H1 (cell line): ENCODE measurements at regions not wholly inside any gene's neighbourhood (a gene's known extent, or its start where the extent isn't known, plus 50 kb on each side); places are given as distances from the start of the nearest gene placed in this dataset.

Experiments
- CTCF ChIA-PET: fragments of 300-600 bp; sonication (Branson Sonifier 250); formaldehyde crosslinking; loops from one replicate; lab custom pipeline; 2021; ENCODE audit not compliant: partially characterized antibody; lab: Charles Lee
- POLR2A ChIA-PET: fragments of 300-600 bp; sonication (Branson Sonifier 250); formaldehyde crosslinking; loops from one replicate; lab custom pipeline; 2021; ENCODE audit warnings: inconsistent platforms; ENCODE audit not compliant: partially characterized antibody; lab: Charles Lee
- DNase-seq, 2 experiments: peaks; one replicate each; pipeline versions ENCODE4 v3.0.0 to v3.0.0-alpha.2; 2010 to 2022; ENCODE audit warnings: low spot score in 2 of 2, low read depth in 1 of 2, mixed read lengths in 1 of 2
- FAIRE-seq: peaks from 2 replicates; lab custom pipeline; 2011; peaks lifted over from hg19 to GRCh38; lab: Jason Lieb, UNC
- H2AFZ ChIP-seq: 2 replicates; pipeline ENCODE4 v1.8.1; 2012; ENCODE audit warnings: low read length, inconsistent platforms
- H2AK5ac ChIP-seq: 2 replicates; pipeline ENCODE4 v1.6.1; 2013; ENCODE audit warnings: low read depth, low read length
- H2BK120ac ChIP-seq: replicated peaks from 2 replicates; pipeline ENCODE3; 2013; ENCODE audit warnings: low read depth, low read length, inconsistent platforms
- H2BK12ac ChIP-seq: 2 replicates; pipeline ENCODE4 v1.6.1; 2013; ENCODE audit warnings: low read depth, low read length
- H2BK15ac ChIP-seq: 2 replicates; pipeline ENCODE4 v1.6.1; 2013; ENCODE audit warnings: low read length
- H2BK20ac ChIP-seq: 2 replicates; pipeline ENCODE4 v1.6.1; 2013; ENCODE audit warnings: low read length
- H2BK5ac ChIP-seq: 2 replicates; pipeline ENCODE4 v1.6.1; 2013; ENCODE audit warnings: low read depth, low read length
- H3K14ac ChIP-seq: 2 replicates; pipeline ENCODE4 v1.6.1; 2013; ENCODE audit warnings: inconsistent platforms; ENCODE audit not compliant: insufficient read length
- H3K18ac ChIP-seq: 2 replicates; pipeline ENCODE4 v1.6.1; 2013; ENCODE audit warnings: low read length; ENCODE audit errors: extremely low read depth
- H3K23ac ChIP-seq: 2 replicates; pipeline ENCODE4 v1.6.1; 2013; ENCODE audit warnings: inconsistent platforms; ENCODE audit not compliant: insufficient read length
- H3K23me2 ChIP-seq: 2 replicates; pipeline ENCODE4 v1.6.1; 2013; ENCODE audit warnings: low read depth, low read length
- H3K27ac ChIP-seq: 2 replicates; pipeline ENCODE4 v1.6.1; 2011; ENCODE audit warnings: low read depth, low read length, inconsistent platforms
- H3K27me3 ChIP-seq, 4 experiments: replicated peaks in 1 of 4; 1 replicate in 1 of 4; 2 replicates in 3 of 4; pipeline versions ENCODE4 v1.6.1 to v1.8.1; 2011 to 2013; ENCODE audit warnings: low read length in 3 of 4, mild to moderate bottlenecking in 3 of 4, inconsistent platforms in 2 of 4, mixed read lengths in 2 of 4, moderate library complexity in 1 of 4; ENCODE audit not compliant: control insufficient read depth in 3 of 4, insufficient read depth in 3 of 4; ENCODE audit errors: extremely low read depth in 1 of 4
- H3K36me3 ChIP-seq, 4 experiments: 2 replicates each; pipeline versions ENCODE4 v1.6.1 to v1.8.1; 2011 to 2013; ENCODE audit warnings: mild to moderate bottlenecking in 4 of 4, low read length in 3 of 4, moderate library complexity in 2 of 4, control low read depth in 1 of 4, inconsistent platforms in 1 of 4; ENCODE audit not compliant: insufficient read depth in 4 of 4, control insufficient read depth in 2 of 4
- H3K4ac ChIP-seq: replicated peaks from 2 replicates; pipeline ENCODE3; 2013; ENCODE audit warnings: low read length, low read depth, mixed read lengths, inconsistent platforms; ENCODE audit not compliant: insufficient read length
- H3K4me1 ChIP-seq, 4 experiments: replicated peaks in 1 of 4; 1 replicate in 1 of 4; 2 replicates in 3 of 4; pipeline versions ENCODE4 v1.6.1 to v1.8.1; 2011 to 2013; ENCODE audit warnings: low read length in 3 of 4, inconsistent platforms in 2 of 4, mixed read lengths in 1 of 4; ENCODE audit not compliant: insufficient read depth in 4 of 4, control insufficient read depth in 3 of 4
- H3K4me2 ChIP-seq, 2 experiments: 2 replicates each; pipeline versions ENCODE4 v1.6.1 to v1.8.1; 2011 to 2013; ENCODE audit warnings: low read depth in 2 of 2, low read length in 2 of 2, control low read depth in 1 of 2, inconsistent platforms in 1 of 2, mild to moderate bottlenecking in 1 of 2; ENCODE audit not compliant: insufficient read depth in 1 of 2
- H3K4me3 ChIP-seq, 4 experiments: fragments of 200-600, 300-600 bp in 1 of 4; sonication (generic), shearing (Covaris generic), sonication (Bioruptor Twin) in 1 of 4; 2 replicates each; pipeline versions ENCODE4 v1.5.1 to v1.8.1; 2011 to 2016; ENCODE audit warnings: low read length in 4 of 4, low read depth in 3 of 4, control low read depth in 2 of 4, inconsistent platforms in 2 of 4, mild to moderate bottlenecking in 2 of 4, mixed read lengths in 1 of 4, moderate library complexity in 1 of 4; ENCODE audit not compliant: insufficient read depth in 2 of 4; ENCODE audit errors: extremely low read depth in 1 of 4
- H3K56ac ChIP-seq: replicated peaks from 2 replicates; pipeline ENCODE3; 2013; ENCODE audit warnings: low read depth, mild to moderate bottlenecking, mixed read lengths, low read length, inconsistent platforms; ENCODE audit not compliant: insufficient read length
- H3K79me1 ChIP-seq: 2 replicates; pipeline ENCODE4 v1.6.1; 2013; ENCODE audit warnings: low read depth, low read length, control low read depth
- H3K79me2 ChIP-seq, 2 experiments: 2 replicates each; pipeline versions ENCODE4 v1.6.1 to v1.8.1; 2012 to 2013; ENCODE audit warnings: low read length in 2 of 2, mild to moderate bottlenecking in 2 of 2, inconsistent platforms in 1 of 2; ENCODE audit not compliant: insufficient read depth in 2 of 2, control insufficient read depth in 1 of 2
- H3K9ac ChIP-seq, 4 experiments: replicated peaks in 1 of 4; 1 replicate in 1 of 4; 2 replicates in 3 of 4; pipeline versions ENCODE4 v1.6.1 to v1.8.1; 2011 to 2013; ENCODE audit warnings: low read depth in 3 of 4, low read length in 3 of 4, control low read depth in 2 of 4, mild to moderate bottlenecking in 2 of 4, moderate library complexity in 2 of 4, inconsistent platforms in 1 of 4; ENCODE audit errors: extremely low read depth in 1 of 4
- H3K9me3 ChIP-seq, 2 experiments: 2 replicates each; pipeline versions ENCODE4 v1.6.1 to v1.8.1; 2012 to 2013; ENCODE audit warnings: mild to moderate bottlenecking in 2 of 2, moderate library complexity in 2 of 2, control low read depth in 1 of 2, inconsistent platforms in 1 of 2, low read depth in 1 of 2, low read length in 1 of 2, mixed read lengths in 1 of 2; ENCODE audit not compliant: insufficient read depth in 2 of 2
- H4K20me1 ChIP-seq, 2 experiments: replicated peaks in 1 of 2; 2 replicates each; pipeline versions ENCODE3 to v1.8.1; 2011 to 2013; ENCODE audit warnings: inconsistent platforms in 2 of 2, low read length in 2 of 2, mild to moderate bottlenecking in 1 of 2; ENCODE audit not compliant: insufficient read depth in 2 of 2, control insufficient read depth in 1 of 2
- H4K5ac ChIP-seq: 2 replicates; pipeline ENCODE4 v1.6.1; 2013; ENCODE audit warnings: low read length, low read depth, mixed read lengths, inconsistent platforms; ENCODE audit not compliant: insufficient read length
- H4K8ac ChIP-seq: 2 replicates; pipeline ENCODE4 v1.8.0; 2013; ENCODE audit warnings: mild to moderate bottlenecking, moderate library complexity, low read length, inconsistent platforms; ENCODE audit not compliant: insufficient read depth; ENCODE audit errors: extremely low read depth
- H4K91ac ChIP-seq: replicated peaks from 2 replicates; pipeline ENCODE3; 2013; ENCODE audit warnings: low read length, mixed read lengths, inconsistent platforms; ENCODE audit not compliant: insufficient read length
- E2F6 ChIP-seq: IDR thresholded peaks from 2 replicates; pipeline ENCODE4 v1.6.1; 2012; ENCODE audit warnings: inconsistent platforms
- KDM5A ChIP-seq: fragments of 200-600 bp; IDR thresholded peaks from 2 replicates; pipeline ENCODE4 v1.7.1; 2012; ENCODE audit warnings: mild to moderate bottlenecking, low read length, inconsistent platforms, mixed read lengths
- POLR2AphosphoS5 ChIP-seq: IDR thresholded peaks from 2 replicates; pipeline ENCODE4 v1.6.1; 2011; ENCODE audit warnings: low read depth, low read length
- RXRA ChIP-seq: IDR thresholded peaks from 2 replicates; pipeline ENCODE4 v1.6.1; 2011; ENCODE audit warnings: low read depth, mild to moderate bottlenecking, low read length, moderate library complexity; ENCODE audit not compliant: insufficient read depth
- SP1 ChIP-seq: IDR thresholded peaks from 2 replicates; pipeline ENCODE4 v1.6.1; 2011; ENCODE audit warnings: low read depth, low read length
- WGBS, 2 experiments: shearing (Covaris generic) in 1 of 2; methylation state at CpG; one replicate each; pipeline versions ENCODE4 v1.1.6 to v1.1.7; 2013 to 2015; ENCODE audit warnings: low lambda C conversion rate in 2 of 2, mixed read lengths in 2 of 2, inconsistent platforms in 1 of 2, low coverage in 1 of 2, missing lambda C conversion rate in 1 of 2; ENCODE audit not compliant: insufficient replicate concordance in 2 of 2, insufficient coverage in 1 of 2, insufficient read length in 1 of 2; ENCODE audit errors: extremely low coverage in 1 of 2, missing lambda C conversion rate in 1 of 2; 5-methylcytosine and 5-hydroxymethylcytosine counted together

GRCh38 chr4:182102576-182102975 lies 140.6 kb upstream of the TENM3 start:
- no peaks in the 10 kb centered on the region for H3K79me2 ChIP-seq
- H2AK5ac ChIP-seq, result no peak overlapping the region
- ChIA-PET POLR2A (no interaction called here), CTCF (interaction anchor here (1.6 to 3.0 kb wide), 2 partner anchors 9 to 13 kb away, joined by 4 to 12 read pairs; no protein-coding TSS in a partner anchor)
- H2BK5ac ChIP-seq, result no peak overlapping the region
- no peaks in the 10 kb centered on the region for H3K9me3 ChIP-seq
- H2BK120ac ChIP-seq, result no peak overlapping the region
- WGBS, 2 experiments, result 87% methylated on average over 3 of the region's 3 CpGs; no CpG with 5 or more reads in 1 of the 2 experiments
- H3K9ac ChIP-seq, result no peak overlapping the region
- H3K27me3 ChIP-seq, result no peaks in the 10 kb centered on the region
- H3K23ac ChIP-seq, result no peak overlapping the region
- no peak for TF ChIP-seq POLR2AphosphoS5
- TF ChIP-seq KDM5A, result no peak
- TF ChIP-seq SP1, result no peak
- no peak for TF ChIP-seq E2F6
- TF ChIP-seq RXRA, result no peak
- no peaks in the 10 kb centered on the region for H3K79me1 ChIP-seq
- no peak overlapping the region for H2BK12ac ChIP-seq
- no peak overlapping the region for H4K5ac ChIP-seq
- peaks cover 0 to 2% (median 0%) of the 10 kb centered on the region in 4 experiments; a peak in 2 of 7 replicates for H3K4me1 ChIP-seq
- DNase-seq, result no peak
- no peak overlapping the region for H3K27ac ChIP-seq
- H4K91ac ChIP-seq, result no peak overlapping the region
- no peak overlapping the region for H3K56ac ChIP-seq
- no peaks in the 10 kb centered on the region for H4K20me1 ChIP-seq
- H2AFZ ChIP-seq, result no peak overlapping the region
- no peaks in the 10 kb centered on the region for H3K23me2 ChIP-seq
- no peak overlapping the region for H3K4me3 ChIP-seq
- H4K8ac ChIP-seq, result no peak overlapping the region
- no peak overlapping the region for H3K4ac ChIP-seq
- H3K4me2 ChIP-seq, result no peak overlapping the region
- H2BK20ac ChIP-seq, result no peak overlapping the region
- no peak for FAIRE-seq
- no peak overlapping the region for H3K18ac ChIP-seq
- H3K36me3 ChIP-seq, result no peaks in the 10 kb centered on the region
- no peak overlapping the region for H2BK15ac ChIP-seq
- no peak overlapping the region for H3K14ac ChIP-seq
